SK-N-DZ (cell line): ENCODE measurements at regions not wholly inside any gene's neighbourhood (a gene's known extent, or its start where the extent isn't known, plus 50 kb on each side); places are given as distances from the start of the nearest gene placed in this dataset.
"Not testable (repeated sequence)": the region's sequence is repeated elsewhere in the genome, so short reads cannot be mapped to it uniquely, and the experiment has no call there.

ENCODE experiments used
- DNase-seq: peaks from one replicate; pipeline ENCODE4 v3.0.0-alpha.2; 2015; ENCODE audit warnings: low spot score

DNA sequence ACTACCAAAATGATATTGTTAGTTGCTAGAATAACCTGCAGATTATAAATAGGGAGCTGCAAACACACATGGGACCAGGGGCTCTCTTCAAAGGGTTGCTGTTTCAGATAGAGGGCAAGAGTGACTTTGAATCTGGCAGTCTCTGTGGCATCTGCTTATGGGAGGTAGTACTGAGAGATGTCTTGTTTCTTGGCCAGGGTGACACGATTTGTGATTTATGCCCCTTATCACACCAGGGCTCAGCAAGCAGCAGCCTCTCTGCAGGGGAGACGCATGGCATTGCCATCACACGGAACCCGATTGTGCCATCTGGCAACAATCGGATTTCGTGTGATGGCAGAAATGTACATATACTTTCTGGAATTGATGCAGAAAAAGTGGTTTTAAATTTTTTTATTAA lies 615.6 kb downstream of the ZNF608 start:
- no peak for DNase-seq

DNA sequence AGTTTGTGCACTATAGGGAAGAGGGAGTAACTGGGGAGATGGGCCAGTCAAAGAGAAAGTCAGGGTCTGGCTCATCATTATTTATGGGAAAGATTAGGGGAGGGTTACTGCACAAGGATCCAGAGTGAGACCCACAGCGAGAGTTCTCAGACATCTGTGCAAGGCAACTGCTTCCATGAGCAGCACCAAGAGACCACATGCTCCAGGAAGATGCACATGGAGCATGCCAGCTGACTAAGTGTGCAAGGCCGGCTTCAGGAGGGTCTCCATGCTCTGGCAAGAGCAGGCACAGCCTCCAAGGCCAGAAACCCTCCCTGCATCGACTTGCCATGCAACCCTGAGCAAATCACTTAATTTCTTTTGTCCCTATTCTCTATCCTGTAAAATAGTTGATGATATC lies 616.9 kb downstream of the CSNK1G3 start:
- no peak for DNase-seq

DNA sequence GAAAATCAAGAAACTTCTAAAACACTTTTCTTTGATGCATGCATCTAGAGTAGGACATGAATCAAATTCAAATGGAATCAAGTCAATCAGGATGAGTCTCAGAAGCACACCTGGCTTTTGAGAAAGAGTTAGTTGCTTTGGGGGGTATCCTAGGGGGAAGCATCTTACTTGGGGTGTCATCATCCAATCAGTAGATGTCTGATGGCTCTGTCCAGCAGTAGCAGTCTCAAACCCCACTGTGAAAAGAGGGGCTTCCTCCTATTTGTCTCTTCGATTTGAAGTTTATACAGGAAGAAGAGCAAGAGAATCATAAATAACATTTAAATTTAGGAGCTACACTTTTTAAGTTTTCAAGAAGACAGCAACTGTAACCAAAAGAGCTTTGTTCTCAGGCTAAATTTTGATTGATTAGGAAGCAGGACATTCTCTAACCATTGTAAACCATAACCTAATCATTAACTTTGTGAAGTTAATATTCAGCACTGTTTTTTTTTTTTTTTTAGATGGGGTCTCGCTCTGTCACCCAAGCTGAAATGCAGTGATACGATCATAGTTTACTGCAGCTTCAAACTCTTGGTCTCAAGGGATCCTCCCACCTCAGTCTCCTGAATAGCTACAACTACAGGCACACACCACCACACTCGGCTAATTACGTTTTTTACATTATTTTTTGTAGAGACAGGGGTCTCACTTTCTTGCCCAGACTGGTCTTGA lies 614.7 kb downstream of the CSNK1G3 start:
- no peak for DNase-seq

DNA sequence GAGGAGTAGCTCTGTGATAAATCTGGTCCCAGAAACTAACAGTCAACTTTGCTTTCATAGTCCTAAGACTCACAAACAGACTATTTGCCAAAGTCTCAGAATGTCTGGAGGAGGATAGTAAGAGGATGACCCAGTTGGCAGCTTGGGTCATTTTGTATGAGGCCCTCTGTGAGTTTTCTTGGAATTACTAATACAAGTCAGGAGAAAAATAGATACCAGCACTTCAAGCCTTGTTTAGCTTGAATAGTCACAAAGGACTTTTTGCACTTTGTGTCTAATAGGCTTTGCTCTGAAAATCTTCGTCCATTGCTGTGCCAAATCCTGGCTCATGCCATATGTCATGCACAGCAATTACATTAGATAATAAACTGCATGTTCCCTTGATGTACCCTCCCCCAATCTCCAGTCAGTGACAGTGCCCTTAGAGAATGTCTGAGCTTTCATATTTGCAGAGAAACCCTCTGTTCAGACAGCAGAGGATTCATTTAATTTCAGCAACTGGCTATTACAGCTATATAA lies 612.8 kb downstream of the CSNK1G3 start:
- DNase-seq: peak; percentile 45

DNA sequence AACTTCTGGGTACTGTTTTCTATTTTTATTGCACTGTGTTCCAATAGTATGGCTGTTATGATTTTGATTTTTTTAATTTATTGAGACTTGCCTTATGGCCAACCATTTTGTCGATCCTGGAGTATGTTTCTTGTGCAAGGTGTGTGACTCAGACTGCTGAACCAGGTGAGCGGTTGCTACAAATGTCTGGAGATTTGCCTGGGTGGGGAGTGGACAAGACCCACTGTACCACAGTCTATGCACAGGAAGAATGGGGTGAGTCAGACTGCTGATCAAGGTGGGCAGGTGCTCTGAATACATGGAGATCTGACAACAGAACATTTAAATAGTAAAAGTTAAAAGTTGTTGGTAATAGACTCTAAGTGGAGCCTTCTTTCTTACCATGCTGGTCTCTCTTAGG lies 609.2 kb downstream of the CSNK1G3 start:
- DNase-seq: no peak

DNA sequence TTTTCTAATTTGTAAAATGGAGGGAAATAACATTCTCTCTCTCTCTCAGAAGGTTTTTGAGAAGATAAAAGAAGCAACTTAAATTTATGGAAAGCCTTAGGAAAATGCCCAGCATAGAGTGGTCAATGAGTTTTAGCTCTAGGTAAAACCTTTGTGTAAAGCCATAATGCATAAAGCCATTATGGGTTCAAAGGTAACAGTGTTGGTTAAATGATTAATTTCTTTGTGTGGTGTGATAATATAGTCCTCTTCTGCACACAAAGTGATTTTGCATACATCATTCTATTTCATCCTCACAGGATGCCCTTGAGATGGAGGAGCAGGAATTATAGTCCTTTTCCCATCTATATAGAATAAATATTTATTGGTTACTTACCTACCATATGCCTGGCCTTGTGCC lies 602.9 kb downstream of the CSNK1G3 start:
- no peak for DNase-seq

DNA sequence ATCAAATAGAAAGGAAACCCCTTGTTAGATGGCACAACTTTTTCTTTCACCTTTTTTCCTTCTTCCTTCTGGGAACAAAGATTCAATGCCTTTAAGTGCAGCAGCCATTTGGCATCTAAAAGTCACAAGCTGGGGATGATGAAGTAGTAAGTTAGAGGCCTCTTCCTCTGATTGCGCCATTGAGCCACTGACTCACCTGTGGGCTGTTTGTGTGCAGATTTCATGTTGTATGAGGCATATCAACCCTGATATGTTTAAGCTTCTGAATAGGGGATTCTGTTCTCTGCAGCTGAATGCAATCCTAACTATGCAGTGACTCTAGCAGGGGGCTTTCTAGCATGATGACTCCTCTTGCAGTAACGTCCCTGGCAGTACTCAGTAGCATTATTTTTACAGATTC lies 599.9 kb downstream of the CSNK1G3 start:
- DNase-seq: no peak

DNA sequence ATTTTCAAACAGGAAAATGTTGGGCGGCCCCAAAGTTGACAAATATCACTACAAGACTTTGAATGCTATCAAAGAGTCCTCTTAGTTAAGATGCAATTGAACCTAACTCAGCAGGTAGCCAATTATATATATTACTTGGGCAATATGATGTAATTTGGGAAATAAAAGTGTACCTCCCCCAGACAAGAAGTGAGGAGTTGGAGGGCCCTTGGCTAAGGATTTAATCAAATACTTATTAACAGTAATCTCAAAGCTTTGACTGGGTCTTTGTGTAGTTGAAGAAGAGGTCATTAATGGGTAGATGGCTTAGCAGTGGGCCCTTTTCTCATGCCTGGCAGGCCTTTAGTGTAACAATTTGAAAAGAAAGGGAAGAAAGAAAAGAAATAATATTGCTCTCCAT lies 599.0 kb downstream of the CSNK1G3 start:
- DNase-seq: no peak

DNA sequence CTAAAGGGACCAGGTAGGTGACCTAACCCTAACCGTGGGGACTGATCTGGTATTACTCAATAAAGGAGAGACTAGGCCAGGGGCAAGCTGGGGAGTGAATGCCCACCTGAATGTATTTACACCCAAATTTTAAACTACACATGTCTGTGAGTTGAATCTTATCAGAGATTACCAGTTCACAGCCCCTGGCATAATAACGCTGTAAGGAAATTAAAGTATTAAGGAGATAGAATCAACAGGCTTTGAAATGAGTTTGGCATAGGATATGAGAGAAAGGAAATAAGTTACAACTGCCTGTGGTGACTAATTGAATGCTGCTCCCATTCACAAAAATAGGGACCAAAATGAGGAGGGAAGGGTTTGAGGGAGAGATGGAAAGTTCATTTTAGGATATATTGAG lies 593.3 kb downstream of the CSNK1G3 start:
- no peak for DNase-seq

DNA sequence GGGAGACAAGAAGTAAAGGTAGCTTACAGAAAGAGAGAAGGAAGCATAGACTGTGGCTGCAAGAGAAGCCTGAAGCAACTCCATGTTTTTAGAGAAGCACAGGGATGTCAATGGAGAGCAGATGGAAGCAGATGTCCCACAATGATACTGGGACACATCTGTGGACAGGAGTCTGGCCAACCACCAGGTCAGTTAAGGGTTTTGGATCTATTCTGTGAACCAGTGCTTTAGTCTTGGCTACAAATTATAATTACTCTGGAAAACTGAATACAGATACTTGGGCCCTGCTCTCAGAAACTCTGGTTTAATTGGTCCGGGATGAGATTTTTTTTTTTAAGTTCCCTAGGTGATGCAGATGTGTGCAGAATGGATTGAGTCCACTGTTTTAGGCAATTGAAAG lies 592.8 kb downstream of the CSNK1G3 start:
- DNase-seq: no peak

DNA sequence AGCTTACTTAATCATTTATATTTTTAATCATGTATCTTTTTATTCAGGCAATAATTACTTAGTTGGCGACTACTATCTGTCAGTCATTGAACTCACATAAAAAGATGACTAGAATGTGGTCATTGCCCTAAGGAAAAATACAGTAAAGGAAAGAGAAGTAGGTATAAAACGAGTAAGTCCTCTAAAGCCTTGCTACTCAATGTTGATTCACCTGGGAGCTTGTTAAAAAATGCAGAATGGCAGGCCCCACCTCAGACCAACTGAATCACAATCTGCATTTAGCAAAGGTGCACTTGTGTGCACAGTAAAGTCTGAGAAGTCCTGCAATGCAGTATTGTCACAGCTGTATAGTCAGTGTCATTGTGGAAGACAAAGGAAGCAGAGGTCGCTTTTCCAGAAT lies 592.4 kb downstream of the CSNK1G3 start:
- no peak for DNase-seq

DNA sequence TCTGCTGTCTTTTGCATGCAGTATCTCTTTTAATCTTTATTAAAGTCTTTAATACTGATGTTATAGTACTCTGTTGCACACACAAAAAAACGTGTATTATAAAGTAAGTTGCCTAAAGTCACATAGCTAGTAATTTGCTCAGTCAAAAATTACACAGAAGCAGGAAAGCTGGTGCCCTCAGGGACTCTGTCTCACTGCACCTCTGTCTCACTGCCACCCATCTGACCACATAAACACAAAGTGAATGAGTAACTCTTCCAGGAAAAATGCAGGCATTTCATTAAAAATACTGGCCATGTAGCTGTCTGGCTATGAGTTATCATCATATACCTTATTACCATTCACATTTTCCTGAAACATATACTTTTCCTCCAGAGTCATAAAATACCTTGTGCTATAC lies 591.7 kb downstream of the CSNK1G3 start:
- DNase-seq: no peak

DNA sequence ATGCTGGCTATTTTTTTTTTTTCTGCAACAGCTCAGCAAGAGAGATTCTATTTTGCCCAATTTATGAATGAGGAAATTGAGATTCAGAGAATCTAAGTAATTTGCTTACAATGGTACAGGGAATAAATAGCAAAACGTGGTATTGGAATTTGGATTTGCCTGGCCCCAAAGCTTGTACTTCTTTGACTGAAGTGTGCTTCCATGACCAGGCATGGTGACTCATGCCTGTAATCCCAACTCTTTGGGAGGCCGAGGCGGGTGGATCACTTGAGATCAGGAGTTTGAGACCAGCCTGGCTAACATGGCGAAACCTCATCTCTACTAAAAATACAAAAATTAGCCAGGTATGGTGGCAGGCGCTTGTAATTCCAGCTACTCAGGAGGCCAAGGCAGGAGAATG lies 591.1 kb downstream of the CSNK1G3 start:
- not testable (repeated sequence) for DNase-seq

DNA sequence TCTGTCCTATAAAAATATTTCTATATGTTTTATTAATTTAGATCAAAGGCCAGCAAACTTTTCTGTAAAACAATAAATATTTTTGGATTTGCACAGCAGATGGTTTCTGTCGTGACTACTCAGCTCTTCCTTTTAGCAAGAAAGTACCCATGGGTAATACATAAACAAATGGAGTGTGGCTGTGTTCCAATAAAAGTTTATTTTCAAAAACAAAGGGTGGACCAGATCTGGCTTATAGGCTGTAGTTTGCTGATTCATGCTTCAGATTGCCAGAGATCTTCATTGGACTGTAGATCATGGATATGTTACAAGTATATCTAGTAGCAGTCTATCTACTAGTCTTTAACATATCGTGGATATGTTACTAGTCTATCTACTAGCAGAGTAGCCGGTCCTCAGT lies 590.5 kb downstream of the CSNK1G3 start:
- no peak for DNase-seq

DNA sequence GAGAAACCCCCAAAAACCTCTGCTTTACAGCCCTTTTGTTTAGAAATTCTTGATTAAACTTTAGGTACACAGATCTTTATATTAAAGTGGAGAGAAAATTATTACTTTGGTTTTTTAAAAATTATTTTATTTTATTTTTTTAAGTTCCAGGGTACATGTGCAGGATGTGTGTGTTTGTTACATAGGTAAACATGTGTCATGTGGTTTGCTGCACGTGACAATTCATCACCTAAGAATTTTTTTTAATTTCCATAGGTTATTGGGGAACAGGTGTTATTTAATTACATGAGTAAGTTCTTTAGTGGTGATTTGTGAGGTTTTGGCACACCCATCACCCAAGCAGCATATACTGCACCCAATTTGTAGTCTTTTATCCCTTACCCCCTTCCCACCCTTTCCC lies 581.7 kb downstream of the CSNK1G3 start:
- DNase-seq: no peak

DNA sequence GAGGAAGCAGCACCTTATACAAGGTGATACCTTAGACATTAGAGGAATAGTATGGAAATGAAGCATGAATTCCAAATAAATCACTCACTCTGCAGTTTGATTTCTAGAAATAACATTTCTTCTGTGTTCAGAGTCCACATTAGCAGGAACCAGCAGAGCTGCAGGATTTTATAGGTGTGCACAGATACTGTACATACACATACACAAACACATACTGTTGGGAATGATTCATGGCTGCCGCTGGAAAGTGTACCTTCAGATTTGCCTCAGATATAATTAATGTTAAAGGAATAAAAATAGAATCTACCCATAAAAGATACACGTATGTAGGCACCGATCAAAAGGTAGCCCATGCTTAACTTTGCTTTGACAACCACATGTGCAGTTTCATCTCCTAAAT lies 578.1 kb downstream of the CSNK1G3 start:
- DNase-seq: no peak

DNA sequence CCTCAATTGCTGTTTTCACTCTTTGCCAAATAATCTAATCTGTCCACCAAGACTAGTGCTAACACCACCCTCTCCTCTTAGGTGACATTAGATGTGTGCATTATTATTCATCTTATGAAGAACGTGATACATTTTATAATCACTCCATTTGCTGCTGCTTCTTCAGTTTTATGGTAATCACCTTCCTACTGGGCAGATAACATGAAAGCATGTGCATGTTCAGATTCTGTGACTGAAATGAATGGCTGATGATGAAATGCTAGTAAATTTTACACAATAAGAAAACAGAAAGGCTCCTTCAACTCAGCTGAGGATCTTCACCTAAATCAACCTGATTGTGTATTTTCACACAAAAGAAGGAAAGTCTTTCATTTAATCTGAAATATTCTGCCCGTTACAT lies 577.6 kb downstream of the CSNK1G3 start:
- DNase-seq: no peak

DNA sequence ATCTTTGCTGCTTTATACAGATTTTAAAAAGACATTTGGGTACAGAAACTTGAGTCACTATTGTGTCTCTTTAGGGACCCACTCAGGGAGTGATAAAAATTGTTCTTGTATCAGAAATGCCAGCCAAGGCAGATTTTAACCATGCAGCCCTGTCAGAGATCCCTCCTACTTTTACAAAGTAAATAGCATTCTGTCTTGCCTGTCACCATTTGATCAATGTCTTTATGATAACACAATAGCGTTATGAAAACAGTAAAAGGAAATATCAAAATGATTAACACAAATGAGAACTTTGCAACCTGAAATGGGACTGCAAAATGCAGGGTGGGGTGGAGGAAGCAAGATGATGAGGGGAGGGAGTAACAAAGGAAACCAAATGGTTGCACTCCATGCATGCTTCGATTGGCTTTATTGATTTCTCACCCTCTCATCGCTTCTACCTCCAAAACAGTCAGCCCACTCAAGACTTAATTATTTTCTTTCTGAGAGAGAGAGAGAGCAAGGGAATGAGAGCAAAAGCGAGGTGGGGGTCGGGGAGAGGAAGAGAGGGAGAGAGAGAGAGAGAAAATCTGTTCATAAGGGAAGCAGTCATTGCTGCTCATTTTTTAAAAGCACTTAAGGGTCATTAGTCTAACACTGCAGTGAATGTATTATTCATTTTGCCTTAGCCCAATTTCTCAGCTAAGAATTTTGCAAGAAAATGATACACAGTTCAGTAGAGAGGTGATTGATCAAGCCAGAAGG lies 576.5 kb downstream of the CSNK1G3 start:
- no peak for DNase-seq

DNA sequence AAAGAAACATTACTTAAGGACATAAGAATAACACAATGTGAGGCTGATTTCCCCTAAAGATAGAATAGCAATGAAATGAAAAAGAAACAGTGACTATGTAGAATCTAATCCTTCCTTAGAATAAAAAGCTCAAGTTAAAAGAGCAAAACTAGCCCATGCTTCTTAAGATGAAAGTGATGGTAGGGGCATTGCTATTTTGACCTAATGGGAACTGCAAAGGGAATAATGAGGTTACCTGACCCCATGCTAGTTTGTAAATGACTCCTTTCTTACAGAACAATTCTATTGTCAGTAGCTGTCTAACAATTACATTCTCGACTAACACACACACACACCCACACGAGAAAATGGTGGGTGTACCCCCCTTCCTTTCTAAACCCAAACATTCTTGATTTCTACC lies 575.8 kb downstream of the CSNK1G3 start:
- DNase-seq: no peak

DNA sequence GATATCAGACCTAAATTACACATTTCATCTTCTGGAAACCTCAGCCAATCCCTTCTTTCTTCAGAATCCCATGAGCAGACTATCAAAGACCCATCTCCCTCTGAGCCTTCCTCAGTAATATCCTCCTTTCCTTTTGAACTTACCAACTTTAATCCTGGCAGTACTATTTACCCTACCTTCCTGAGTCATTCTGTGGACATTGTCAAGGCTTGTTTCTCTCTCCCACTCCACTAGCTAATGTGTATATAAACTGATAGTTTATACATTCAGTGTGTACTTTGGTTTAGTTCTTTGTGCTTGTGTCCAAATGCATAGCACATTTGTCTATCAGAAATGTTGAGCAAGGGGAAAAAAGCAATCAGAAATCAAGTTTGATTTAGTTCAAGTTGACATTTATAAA lies 568.3 kb downstream of the CSNK1G3 start:
- DNase-seq: no peak

DNA sequence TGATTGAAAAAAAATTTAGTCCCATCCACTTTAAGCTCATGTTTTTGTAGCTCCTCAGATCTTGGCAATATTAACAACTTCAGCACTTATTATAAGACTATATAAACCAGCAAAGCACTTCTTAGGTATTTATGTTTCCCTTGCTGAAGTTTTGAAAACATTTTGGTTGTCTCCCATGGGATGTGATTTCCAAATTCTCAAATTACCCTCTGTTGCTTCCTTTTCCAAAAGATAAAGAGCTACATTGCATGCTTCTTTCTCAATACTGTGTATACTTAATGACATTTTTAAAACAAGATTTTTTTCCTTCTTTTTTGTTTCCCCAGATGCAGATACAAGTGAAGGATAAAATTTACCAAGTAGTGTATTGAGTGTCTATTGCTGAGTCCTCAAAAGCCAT lies 567.1 kb downstream of the CSNK1G3 start:
- no peak for DNase-seq

DNA sequence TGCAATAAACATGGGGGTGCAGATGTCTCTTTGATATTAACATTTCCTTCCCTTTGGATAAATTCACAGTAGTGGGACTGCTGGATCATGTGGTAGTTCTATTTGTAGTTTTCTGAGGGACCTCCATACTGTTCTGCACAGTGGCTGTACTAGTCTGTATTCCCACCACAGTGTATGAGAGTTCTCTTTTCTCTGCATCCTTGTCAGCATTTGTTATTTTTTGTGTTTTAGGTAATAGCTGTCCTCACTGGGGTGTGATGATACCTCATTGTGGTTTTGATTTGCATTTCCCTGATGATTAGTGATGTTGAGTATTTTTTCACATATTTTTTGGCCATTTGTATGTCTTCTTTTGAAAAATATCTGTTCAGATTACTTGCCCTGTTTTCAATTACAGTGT lies 562.5 kb downstream of the CSNK1G3 start:
- DNase-seq: no peak

DNA sequence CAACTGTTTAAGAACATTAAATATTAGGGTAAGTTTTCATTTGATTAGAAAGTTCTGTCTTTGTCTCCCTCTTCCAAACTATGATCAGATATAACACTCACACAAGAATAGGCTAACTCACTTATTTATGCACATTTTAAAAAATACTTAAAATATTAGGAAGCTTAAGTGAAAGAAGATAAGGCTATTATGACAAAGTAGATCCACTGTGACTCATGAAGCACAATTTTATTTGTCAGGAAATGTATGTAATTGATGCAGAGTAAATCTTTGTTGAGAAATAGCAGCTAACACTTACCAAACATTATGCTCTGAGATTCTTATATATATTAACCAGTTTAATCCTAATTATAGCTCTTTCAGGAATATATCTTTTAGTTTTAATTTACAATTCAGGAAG lies 560.6 kb downstream of the CSNK1G3 start:
- DNase-seq: no peak
